ENCODE measurements at regions not wholly inside any gene's neighbourhood (a gene's known extent, or its start where the extent isn't known, plus 50 kb on each side); places are given as distances from the start of the nearest gene placed in this dataset.

- 48% methylated on average over 5 of the region's 5 CpGs for WGBS
- TF ChIP-seq MAX (IDR thresholded peaks at IDR 0.05) (no peak), FOXA1 (IDR thresholded peaks at IDR 0.05) (no peak), EGR1 (IDR thresholded peaks at IDR 0.05; ENCODE audit: low read depth in 2 of 2) (no peak), NR2F2 (IDR thresholded peaks at IDR 0.05) (no peak), ATF3 (IDR thresholded peaks at IDR 0.05) (no peak), CTCF (IDR thresholded peaks at IDR 0.05; ENCODE audit: low read depth, low read length, missing input control) (no peak), FOXA2 (IDR thresholded peaks at IDR 0.05) (no peak), RAD21 (IDR thresholded peaks at IDR 0.05) (no peak), HNF4A (conservative IDR thresholded peaks at IDR 0.05) (no peak), JUND (IDR thresholded peaks at IDR 0.05) (no peak), YY1 (IDR thresholded peaks at IDR 0.05) (no peak), GABPA (IDR thresholded peaks at IDR 0.05 in 1 of 2, conservative IDR thresholded peaks at IDR 0.05 in 1 of 2) (no peak), SP1 (IDR thresholded peaks at IDR 0.05) (no peak), HNF4G (IDR thresholded peaks at IDR 0.05) (no peak), RXRA (IDR thresholded peaks at IDR 0.05) (no peak), REST (IDR thresholded peaks at IDR 0.05) (no peak), ZBTB33 (IDR thresholded peaks at IDR 0.05) (no peak), TAF1 (conservative IDR thresholded peaks at IDR 0.05) (no peak)
Observed at GRCh38 chr17:72212041-72212440, 91.2 kb downstream of the SOX9 start.

More at GRCh38 chr17:72212041-72212440, 91.2 kb downstream of the SOX9 start:
- Histone ChIP-seq H3K9me3 (ENCODE audit: control insufficient read depth in 4 of 4, low read length in 3 of 4) (no peaks in the 10 kb centered on the region), H3K9ac (ENCODE audit: low read depth in 1 of 2, low read length in 2 of 2) (no peak overlapping the region), H3K36me3 (ENCODE audit: control insufficient read depth in 4 of 4, insufficient read depth in 3 of 4, low read depth in 1 of 4, low read length in 3 of 4) (no peaks in the 10 kb centered on the region), H3K4me3 (ENCODE audit: low read depth in 1 of 3, low read length in 3 of 3) (no peak overlapping the region), H3K27ac (ENCODE audit: low read depth in 1 of 2, low read length in 2 of 2) (no peak overlapping the region), H3K4me1 (ENCODE audit: control insufficient read depth in 4 of 4, insufficient read depth in 4 of 4, low read length in 3 of 4) (no peaks in the 10 kb centered on the region), H3K27me3 (ENCODE audit: control insufficient read depth in 4 of 4, insufficient read depth in 4 of 4, low read length in 3 of 4) (no peaks in the 10 kb centered on the region)
- no peak for DNase-seq (ENCODE audit: low spot score)

Measured in liver (tissue), 8 donors.